GF-D8 (cell line): ENCODE measurements at regions not wholly inside any gene's neighbourhood (a gene's known extent, or its start where the extent isn't known, plus 50 kb on each side); places are given as distances from the start of the nearest gene placed in this dataset.
"Not testable (repeated sequence)": the region's sequence is repeated elsewhere in the genome, so short reads cannot be mapped to it uniquely, and the experiment has no call there.

Source experiments
- DNase-seq: peaks from one replicate; lab custom pipeline; 2025; lab: John Stamatoyannopoulos, UW

DNA sequence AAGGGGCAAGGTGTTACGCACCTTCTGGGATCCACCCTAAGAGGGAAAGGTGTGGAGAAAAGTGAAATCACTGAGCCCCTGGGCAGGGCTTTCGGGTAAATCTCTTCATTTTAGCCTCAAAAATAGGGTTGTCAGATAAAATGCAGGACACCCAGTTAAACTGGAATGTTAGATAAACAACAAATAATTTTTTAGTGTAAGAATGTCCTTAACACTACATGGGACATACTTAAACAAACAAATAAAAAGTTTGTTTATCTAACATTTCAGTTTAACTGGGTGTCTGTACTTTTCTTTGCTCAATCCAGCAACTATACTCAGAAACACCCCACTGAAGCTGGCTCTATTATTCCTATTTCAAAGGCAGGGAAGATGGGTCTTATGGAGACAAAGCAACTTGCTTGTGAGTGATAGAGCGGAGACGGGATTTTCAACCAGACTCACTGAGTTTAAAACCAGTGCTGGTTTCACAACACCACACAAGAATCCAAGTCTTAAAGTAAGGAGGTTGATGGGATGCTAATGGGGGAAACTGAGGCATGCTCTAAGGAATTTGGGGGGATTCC, 144.8 kb upstream of the RBPJ start:
- DNase-seq: no peak

DNA sequence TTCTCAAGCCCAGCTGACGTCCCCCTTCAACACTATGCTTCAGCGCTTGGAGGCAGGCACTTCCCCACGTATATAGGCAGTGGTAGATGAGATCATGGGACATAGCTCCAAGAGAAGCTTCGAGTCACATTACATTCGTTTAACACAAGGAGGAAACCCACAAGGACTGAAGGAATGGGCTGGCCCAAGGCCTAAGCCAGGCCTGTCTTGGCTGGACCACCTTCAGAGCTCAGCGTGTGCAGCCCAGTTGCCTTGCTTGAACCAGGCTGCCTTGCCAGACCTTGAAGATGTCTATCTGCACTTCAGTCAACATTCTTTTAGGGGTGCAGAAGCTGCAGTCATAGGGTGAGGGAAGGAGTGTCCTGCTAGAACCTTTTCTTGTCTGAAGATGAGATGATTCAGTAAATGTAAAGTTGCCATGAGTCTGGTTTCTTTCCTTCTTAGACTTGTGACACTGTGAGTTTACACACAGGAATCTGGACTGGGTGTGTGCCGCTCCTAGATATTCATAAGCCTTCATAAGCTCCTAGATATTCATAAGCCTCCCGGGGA, 144.1 kb upstream of the RBPJ start:
- no peak for DNase-seq

DNA sequence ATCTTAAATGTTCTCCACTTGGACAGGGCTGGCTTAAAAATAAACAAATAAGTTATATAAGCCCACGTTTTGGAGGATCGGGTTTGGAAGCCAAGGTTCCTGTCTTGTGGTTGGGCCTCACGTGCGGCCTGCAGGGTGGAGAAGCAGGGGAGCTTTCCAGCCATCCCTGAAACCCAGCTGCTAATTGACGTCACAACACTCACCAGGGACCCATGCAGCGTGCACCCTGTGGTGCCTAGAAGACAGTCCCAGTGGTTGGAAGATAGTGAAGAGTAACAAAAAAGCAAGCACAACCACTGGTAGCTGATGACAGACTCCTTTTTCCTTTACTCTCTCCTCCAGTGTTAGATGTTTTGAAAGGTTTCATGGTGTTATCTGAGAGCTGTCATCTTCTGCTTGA, 142.0 kb upstream of the RBPJ start:
- no peak for DNase-seq

DNA sequence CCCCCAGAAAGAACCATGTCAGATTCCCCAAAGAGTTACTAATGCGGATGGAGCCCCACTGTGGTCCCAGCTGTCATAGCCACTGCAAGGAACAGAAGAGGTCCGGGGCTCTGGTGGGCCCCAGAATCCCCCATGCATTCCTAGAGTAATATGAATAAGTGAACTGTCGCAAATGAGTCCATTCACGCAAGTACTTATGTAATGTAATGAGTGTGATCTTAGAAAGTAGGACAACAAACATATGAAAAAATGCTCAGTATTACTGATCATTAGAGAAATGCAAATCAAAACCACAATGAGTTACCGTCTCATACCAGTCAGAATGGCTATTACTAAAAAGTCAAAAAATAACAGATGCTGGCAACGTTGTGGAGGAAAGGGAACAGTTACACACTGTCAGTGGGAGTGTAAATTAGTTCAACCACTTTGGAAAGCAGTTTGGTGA, 141.5 kb upstream of the RBPJ start:
- DNase-seq: no peak

DNA sequence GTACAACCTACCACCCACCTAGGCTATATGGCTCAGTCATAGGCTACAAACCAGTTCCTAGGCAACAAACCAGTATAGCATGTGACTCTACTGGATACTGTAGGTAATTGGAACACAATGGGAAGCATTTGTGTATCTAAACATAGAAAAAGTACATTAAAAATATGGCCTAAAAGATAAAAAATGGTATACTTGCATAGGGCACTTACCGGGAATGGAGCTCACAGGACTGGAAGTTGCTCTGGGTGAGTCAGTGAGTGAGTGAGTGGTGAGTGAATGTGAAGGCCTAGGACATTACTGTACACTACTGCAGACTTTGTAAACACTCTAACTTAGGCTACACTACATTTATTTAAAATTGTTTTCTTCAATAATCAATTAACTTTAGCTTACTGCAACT, 139.2 kb upstream of the RBPJ start:
- no peak for DNase-seq

DNA sequence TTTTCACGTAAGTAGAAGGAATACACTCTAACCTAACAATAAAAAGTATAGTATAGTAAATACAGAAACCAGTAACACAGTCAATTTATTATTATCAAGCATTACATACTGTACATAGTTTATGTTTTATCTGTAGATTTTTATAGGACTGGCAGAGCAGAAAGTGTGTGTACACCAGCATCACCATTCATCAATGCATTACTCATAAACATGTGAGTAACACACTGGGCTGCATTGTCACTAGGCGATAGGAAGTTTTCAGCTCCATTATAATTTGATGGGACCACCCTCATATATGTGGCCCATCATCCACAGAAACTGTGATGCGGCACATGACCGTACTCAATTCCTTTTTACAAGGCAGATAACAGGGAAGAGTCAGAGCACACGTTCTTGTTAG, 137.8 kb upstream of the RBPJ start:
- DNase-seq: no peak

DNA sequence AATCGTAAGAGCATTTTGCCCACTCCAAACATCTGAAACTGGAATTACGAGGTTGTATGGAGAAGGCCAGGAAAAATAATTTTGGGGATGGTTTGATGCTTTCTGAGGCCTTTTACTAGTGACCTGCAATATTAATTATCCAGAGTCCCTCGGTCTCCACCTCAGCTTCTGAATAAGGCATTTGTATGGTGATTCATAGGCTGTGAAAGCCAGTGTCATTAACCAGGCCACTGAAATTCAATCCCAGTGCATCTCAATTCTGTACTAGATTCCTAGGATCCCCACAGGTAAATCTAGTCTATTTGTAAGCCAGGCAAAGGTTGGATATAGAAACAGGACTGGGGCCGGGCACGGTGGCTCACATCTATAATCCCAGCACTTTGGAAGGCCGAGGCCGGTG, 135.4 kb upstream of the RBPJ start:
- no peak for DNase-seq

DNA sequence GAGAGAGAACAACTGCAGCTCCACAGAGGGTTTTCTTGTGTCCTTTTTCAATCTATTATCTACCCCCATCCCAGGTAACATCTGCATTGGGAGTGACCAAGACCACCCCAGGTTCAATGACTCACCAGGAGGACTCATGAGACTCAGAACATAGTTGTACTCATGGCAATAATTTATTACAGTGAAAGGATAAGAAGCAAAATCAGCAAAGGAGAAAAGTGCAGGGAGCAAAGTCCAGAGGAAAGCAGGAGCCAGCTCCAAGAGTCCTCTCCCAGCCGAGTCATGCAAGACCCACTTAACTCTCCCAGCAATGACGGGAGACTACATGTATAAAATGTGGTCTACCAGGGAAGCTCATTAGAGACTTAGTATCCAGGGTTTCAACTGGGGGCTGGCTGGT, 129.5 kb upstream of the RBPJ start:
- no peak for DNase-seq

DNA sequence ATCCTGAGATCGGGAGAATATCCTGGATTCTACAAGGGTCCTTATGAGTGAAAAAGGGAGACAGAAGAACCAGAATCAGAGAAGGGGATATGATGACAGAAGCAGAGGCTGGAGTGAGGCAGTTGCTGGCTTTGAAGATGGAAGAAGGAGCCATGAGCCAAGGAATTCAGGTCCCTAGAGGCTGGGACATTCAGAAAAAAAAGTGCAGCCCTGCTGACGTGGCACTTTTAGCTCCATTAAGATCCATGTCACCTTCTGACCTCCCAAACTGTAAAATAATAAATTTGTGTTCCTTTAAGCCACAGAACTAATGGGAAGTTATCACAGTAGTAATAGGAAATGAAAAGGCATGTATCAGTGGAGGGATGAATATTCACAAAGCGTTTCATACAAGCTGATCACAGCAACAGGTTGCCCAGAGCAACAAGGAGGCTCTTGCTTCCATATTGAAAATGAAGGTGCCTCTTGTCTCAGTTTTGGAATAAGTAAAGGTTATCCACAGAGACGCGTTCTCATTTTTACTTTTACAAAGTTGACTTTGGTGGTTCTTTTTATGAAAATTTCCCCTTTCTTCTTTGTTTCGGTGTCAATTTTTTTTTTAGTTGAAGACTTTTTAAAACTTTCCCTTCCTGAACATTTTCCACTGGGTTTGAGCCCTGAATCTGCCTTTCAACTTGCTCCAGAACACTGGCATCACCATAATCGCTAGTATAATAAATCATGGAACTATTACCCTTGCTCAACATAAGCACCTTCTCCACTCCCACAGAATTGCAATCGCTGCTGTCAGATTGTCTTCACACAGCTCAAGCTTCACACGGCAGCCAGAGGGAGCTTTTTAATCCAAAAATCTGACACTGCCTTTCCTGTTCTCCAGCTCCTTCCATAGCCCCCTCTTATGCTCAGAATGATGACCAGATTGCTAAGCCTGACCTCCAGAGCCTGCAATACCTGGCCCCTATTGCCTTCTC, 127.6 kb upstream of the RBPJ start:
- DNase-seq: no peak

DNA sequence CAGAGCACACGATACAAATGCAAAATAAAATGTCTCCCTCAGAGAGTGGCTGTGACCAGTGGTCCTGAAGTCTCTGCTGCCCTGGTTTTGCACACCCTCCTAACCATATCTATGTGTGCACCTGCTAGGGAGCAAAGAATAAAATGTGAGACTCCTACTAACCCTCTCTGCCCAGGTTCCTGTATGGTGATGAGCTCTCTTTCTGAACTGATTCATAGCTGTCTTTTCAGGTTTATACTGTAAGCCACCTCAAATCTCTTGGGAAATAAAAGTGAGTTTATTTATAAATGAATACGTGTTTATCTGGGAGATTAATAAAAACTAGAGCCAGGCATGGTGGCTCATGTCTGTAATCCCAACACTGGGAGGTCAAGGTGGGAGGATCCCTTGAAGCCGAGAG, 126.0 kb upstream of the RBPJ start:
- no peak for DNase-seq

DNA sequence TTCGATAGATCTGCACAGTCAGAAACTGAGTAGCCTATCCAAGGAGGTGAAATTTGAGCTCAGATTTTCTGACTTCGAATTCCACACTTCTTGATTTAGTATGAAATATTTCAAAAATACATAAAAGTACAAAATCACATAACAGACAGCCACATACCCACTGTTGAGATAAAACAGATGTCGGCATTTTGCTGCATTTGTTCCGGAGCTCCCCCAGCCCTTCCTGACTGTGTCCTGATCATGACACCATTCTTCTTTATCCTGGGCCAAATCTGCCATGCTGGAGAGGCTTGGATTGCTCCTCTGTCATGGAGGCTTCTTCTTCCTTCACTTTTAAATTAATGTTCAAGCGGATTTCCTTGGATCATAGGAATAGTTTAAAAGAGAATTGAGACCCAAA, 124.2 kb upstream of the RBPJ start:
- no peak for DNase-seq

DNA sequence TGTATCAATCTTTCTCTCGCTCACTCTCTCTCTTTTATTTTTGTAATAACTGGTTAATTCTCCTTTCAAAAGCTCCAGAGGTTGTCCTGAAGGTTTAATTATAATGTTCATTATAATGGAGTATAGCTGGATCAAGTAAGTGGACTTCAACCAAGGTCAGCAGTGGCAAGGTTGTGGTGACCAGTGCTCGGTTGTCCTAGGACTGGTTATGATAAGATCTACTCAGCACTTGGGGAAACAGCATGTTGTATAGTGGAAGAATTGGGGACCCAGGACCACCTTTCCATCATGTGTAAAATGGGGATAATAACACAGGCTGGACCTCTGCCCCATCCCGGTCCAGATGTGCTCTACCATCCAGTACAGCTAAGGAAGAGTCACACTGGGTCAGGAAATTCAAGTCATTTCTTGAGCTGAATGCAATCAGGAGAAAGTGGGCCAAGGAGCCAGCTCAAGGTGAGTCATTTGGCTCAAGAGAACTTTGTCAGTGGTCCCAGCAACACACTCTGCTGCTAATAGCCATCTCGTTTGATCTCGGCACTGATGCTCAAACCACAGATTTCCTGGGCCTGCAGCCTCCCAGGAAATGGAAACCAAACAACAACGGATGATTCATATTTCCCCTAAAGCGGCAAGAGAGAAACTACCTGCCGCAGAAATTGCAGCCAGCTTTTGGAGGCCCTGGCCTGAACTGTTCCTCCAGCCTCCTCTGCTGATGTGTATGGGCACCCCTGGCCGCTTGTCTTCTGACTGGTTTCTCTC, 123.6 kb upstream of the RBPJ start:
- peak; percentile 80 for DNase-seq

DNA sequence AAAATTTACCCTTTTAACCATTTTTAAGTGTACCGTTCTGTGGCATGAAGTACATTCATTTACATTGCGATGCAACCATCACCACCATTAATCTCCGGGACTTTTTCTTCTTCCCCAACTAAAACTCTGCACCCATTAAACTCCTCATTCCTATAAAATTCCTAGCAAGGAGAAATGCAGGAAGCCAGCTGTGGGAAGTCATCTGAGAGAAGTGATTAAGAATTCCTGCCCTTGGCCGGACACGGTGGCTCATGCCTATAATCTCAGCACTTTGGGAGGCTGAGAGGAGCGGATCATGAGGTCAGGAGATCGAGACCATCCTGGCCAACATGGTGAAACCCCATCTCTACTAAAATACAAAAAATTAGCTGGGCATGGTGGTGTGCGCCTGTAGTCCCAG, 121.9 kb upstream of the RBPJ start:
- not testable (repeated sequence) for DNase-seq

DNA sequence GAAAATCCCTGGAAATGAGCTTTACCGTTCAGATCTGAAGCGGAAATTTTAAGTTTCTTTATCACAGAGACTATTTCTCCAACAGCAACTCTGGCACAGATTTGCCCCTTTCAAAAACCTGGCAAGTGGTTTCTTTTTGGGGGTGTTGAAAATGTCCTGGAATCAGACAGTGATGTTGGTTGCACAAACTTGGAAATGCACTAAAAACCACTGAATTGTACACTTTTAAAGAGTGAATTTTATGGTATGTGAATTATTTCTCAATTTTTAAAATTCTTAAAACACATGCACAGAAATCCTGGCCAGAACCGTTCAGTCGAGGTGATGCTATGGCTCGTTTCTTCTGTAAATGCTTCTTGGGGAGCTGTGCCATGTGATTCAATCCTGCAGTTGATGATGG, 121.2 kb upstream of the RBPJ start:
- DNase-seq: no peak

DNA sequence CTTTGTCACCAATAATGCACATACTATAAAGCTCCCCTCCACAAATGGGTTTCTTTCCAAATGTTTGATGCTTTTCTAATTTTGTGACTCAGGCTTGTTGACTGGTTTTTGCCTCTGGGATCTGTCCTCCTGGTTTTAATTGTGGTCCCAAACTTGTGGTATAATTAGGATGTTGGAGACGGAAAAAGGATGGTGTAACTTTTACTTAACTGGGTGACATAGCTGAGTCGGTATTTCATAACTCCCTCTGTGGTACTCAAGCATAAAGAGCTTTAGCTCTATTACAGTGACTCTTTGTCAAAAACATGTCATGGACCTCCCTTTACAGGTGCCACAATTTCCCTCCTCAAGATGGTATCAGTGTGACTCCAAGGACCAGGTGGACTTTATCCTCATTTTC, 119.7 kb upstream of the RBPJ start:
- peak; percentile 80 for DNase-seq

DNA sequence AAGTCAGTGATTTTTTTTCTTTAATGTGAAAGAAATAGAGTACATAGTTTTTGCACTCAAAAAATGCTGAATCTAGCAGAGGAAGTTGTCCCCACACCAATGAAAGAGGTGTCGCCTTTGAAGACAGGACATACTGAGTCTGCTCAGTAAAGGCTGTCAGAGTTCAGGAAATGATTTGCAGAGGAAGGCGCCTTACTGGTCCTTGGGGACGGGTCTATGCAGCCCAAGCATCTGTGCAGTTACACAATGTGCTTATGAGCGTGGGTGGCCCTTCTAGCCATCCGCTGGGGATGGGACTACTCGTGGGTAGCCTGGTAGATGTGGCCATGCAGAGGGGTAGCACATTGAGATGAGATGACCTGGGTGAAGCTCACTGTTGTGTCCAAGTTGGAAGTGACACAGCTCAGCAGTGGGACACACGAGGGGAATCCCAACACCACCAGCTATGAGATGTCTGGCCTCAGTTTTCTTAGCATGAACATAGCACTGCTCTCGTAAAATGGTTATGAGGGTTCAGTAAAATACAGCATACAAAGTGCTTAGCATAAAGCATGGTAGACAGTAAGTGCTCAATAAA, 116.5 kb upstream of the RBPJ start:
- no peak for DNase-seq

DNA sequence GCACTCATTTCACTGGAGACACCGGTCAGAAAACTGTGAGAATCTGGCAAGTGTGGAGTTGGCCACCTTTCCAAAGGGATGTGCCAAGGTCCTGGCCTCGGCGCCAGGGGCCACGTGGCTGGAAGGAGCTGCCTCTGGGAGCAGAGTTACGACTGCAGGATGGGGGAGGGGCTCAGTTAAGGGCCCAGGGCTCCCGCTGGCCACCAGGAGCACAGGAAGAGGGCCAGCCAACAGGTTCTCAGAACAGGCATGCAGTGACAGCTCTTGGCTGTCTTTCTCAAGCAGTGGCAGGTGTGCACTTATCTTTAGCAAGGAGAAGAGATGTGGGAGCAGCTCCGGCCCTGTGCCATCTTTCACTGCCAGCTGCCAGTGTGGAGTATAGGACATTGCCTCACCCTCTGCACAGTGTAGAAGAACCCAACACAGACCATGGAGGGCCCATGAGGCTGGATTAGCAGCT, 115.9 kb upstream of the RBPJ start:
- no peak for DNase-seq

DNA sequence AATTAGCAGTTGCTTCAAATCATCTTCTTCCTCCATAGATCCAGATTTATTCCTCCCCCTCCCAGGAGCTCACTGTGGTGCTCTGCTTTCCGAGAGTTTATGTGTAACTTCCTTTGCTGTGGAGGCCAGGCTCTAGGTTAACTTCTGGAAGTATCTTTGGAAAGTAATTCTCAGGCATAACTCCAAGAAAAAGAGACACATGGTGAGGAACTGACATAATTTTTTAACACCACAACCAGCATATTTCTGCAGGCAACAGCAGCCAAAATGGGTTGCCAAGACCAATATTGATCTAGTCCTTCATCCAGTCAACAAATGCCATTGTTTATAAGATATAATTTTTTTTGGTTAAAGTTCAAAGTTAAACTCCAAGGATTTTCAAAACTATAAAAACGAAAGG, 114.5 kb upstream of the RBPJ start:
- DNase-seq: no peak

DNA sequence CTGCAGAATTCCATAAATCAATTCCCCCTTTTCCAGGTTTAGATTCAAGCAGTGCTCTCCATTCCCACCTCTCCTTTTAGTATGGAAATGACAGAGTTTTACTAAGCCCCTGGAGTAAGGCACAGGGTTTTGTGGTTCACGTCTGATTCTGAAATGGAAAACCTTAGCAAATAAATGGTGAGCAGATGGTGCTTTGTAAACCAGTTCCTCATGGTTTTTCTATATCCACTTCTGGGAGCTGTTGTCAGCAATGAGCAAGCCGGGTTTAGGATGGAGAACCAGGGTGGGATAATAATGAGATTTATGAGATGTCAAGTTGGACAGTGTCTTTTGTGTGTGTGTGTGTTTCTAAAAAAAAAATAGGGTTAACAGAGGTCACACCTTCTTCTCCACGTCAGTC, 113.8 kb upstream of the RBPJ start:
- DNase-seq: no peak

DNA sequence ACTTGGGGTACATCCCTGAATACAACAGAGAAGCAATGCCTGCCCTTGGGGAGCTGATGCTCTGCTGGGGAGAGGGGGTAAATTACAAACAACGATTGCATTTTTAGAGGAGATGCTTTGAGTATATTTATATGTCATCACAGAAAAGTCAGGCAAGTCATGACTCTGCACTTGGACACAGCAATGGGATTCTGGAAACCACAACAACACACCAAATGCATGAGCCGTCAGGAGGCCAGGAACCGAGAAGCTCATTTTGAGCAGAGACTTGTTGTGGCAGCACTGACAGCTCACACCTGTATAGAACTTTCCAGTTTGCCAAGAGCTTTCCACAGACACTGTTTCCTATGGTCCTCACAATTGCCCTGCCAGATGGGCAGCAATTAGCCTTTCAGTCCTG, 113.2 kb upstream of the RBPJ start:
- no peak for DNase-seq

DNA sequence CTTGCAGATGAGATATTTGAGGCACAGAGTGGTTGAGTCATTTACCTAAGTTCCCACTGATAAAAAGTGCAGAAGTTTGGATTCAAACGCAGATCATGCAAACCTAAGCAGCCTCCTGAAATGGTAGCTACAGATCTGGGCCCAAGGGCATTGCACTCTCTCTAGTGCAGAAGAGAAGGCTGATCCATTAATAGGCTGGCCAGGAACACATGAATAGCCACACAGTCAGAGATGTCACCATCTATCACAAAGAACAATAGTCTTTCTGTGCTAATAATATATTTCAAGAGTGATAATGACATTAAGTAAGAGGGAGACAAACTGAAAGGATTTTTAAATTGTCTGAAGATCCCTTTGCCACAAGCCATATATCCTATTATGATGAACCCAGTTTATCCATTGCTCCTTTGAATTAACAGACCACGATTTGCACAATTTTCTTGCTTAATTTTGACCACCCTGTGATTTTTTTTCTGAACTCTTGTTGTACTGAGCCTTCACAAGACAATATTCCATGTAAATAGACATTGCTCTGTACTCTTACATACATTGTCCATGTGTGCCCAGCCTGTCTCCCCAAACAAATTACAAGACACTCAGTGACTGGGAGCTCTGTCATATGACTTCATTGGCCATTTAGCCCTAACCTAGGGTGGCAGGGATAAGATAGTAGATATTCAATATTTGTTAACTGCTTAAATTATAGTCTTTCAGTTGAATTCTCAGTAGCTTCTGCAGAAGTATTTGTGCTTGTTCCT, 112.4 kb upstream of the RBPJ start:
- DNase-seq: no peak
